ENCODE measurements at regions not wholly inside any gene's neighbourhood (a gene's known extent, or its start where the extent isn't known, plus 50 kb on each side); places are given as distances from the start of the nearest gene placed in this dataset.

- H3K4me1 ChIP-seq (ENCODE audit: insufficient read depth, low read length), result no peaks in the 10 kb centered on the region
- H3K4me3 ChIP-seq (ENCODE audit: low read length), result no peak overlapping the region
- H3K9me3 ChIP-seq (ENCODE audit: low read length), result no peaks in the 10 kb centered on the region
- H3K27me3 ChIP-seq (ENCODE audit: insufficient read depth, low read length), result no peaks in the 10 kb centered on the region
- H3K36me3 ChIP-seq (ENCODE audit: insufficient read depth, low read length), result no peaks in the 10 kb centered on the region
- H2AFZ ChIP-seq (ENCODE audit: low read depth, low read length), result no peak overlapping the region
These were observed 483.7 kb downstream of the ENC1 start for GRCh38 chr5:74156728-74157383.

GRCh38 chr5:74155501-74155900 is 485.0 kb downstream of the ENC1 start:
- H3K4me1 ChIP-seq (ENCODE audit: insufficient read depth, low read length), result no peaks in the 10 kb centered on the region
- H3K4me3 ChIP-seq (ENCODE audit: low read length), result no peak overlapping the region
- H2AFZ ChIP-seq (ENCODE audit: low read depth, low read length), result no peak overlapping the region
- no peaks in the 10 kb centered on the region for H3K36me3 ChIP-seq (ENCODE audit: insufficient read depth, low read length)
- no peaks in the 10 kb centered on the region for H3K27me3 ChIP-seq (ENCODE audit: insufficient read depth, low read length)
- no peaks in the 10 kb centered on the region for H3K9me3 ChIP-seq (ENCODE audit: low read length)

- Histone ChIP-seq H3K27me3 (ENCODE audit: insufficient read depth, low read length) (no peaks in the 10 kb centered on the region), H2AFZ (ENCODE audit: low read depth, low read length) (no peak overlapping the region), H3K4me1 (ENCODE audit: insufficient read depth, low read length) (no peaks in the 10 kb centered on the region), H3K9me3 (ENCODE audit: low read length) (no peaks in the 10 kb centered on the region), H3K36me3 (ENCODE audit: insufficient read depth, low read length) (no peaks in the 10 kb centered on the region), H3K4me3 (ENCODE audit: low read length) (no peak overlapping the region)
These were observed 486.0 kb downstream of the ENC1 start for GRCh38 chr5:74154526-74154925.

- Histone ChIP-seq H3K4me3 (ENCODE audit: low read length) (no peak overlapping the region), H3K36me3 (ENCODE audit: insufficient read depth, low read length) (no peaks in the 10 kb centered on the region), H3K27me3 (ENCODE audit: insufficient read depth, low read length) (no peaks in the 10 kb centered on the region), H2AFZ (ENCODE audit: low read depth, low read length) (no peak overlapping the region), H3K4me1 (ENCODE audit: insufficient read depth, low read length) (no peaks in the 10 kb centered on the region), H3K9me3 (ENCODE audit: low read length) (no peaks in the 10 kb centered on the region)
These were observed 487.2 kb downstream of the ENC1 start for GRCh38 chr5:74153255-74153790.

GRCh38 chr5:74152625-74153254 is 487.8 kb downstream of the ENC1 start:
- H3K9me3 ChIP-seq (ENCODE audit: low read length), result no peaks in the 10 kb centered on the region
- no peaks in the 10 kb centered on the region for H3K36me3 ChIP-seq (ENCODE audit: insufficient read depth, low read length)
- H3K4me3 ChIP-seq (ENCODE audit: low read length), result no peak overlapping the region

GRCh38 chr5:74152136-74152535 is 488.4 kb downstream of the ENC1 start:
- H3K4me1 ChIP-seq (ENCODE audit: insufficient read depth, low read length), result no peaks in the 10 kb centered on the region
- H3K9me3 ChIP-seq (ENCODE audit: low read length), result no peaks in the 10 kb centered on the region
- no peak overlapping the region for H2AFZ ChIP-seq (ENCODE audit: low read depth, low read length)
- no peaks in the 10 kb centered on the region for H3K36me3 ChIP-seq (ENCODE audit: insufficient read depth, low read length)
- no peak overlapping the region for H3K4me3 ChIP-seq (ENCODE audit: low read length)
- H3K27me3 ChIP-seq (ENCODE audit: insufficient read depth, low read length), result no peaks in the 10 kb centered on the region

More at GRCh38 chr5:74152625-74153254, 487.8 kb downstream of the ENC1 start:
- Histone ChIP-seq H3K27me3 (ENCODE audit: insufficient read depth, low read length) (no peaks in the 10 kb centered on the region), H2AFZ (ENCODE audit: low read depth, low read length) (no peak overlapping the region), H3K4me1 (ENCODE audit: insufficient read depth, low read length) (no peaks in the 10 kb centered on the region)

- Histone ChIP-seq H3K9me3 (ENCODE audit: low read length) (no peaks in the 10 kb centered on the region), H3K4me1 (ENCODE audit: insufficient read depth, low read length) (peaks cover 3% of the 10 kb centered on the region), H3K27me3 (ENCODE audit: insufficient read depth, low read length) (no peaks in the 10 kb centered on the region), H3K4me3 (ENCODE audit: low read length) (no peak overlapping the region), H3K36me3 (ENCODE audit: insufficient read depth, low read length) (no peaks in the 10 kb centered on the region), H2AFZ (ENCODE audit: low read depth, low read length) (no peak overlapping the region)
These were observed 491.1 kb downstream of the ENC1 start for GRCh38 chr5:74149395-74149794.

GRCh38 chr5:74148321-74148720 is 492.2 kb downstream of the ENC1 start:
- H3K4me1 ChIP-seq (ENCODE audit: insufficient read depth, low read length), result peaks cover 12% of the 10 kb centered on the region

GRCh38 chr5:74146796-74147195 is 493.7 kb downstream of the ENC1 start:
- no peak overlapping the region for H2AFZ ChIP-seq (ENCODE audit: low read depth, low read length)
- H3K4me3 ChIP-seq (ENCODE audit: low read length), result no peak overlapping the region
- H3K4me1 ChIP-seq (ENCODE audit: insufficient read depth, low read length), result peaks cover 14% of the 10 kb centered on the region
- H3K36me3 ChIP-seq (ENCODE audit: insufficient read depth, low read length), result no peaks in the 10 kb centered on the region
- no peaks in the 10 kb centered on the region for H3K9me3 ChIP-seq (ENCODE audit: low read length)
- H3K27me3 ChIP-seq (ENCODE audit: insufficient read depth, low read length), result no peaks in the 10 kb centered on the region

More at GRCh38 chr5:74148321-74148720, 492.2 kb downstream of the ENC1 start:
- H3K4me3 ChIP-seq (ENCODE audit: low read length), result no peak overlapping the region
- no peaks in the 10 kb centered on the region for H3K36me3 ChIP-seq (ENCODE audit: insufficient read depth, low read length)
- no peaks in the 10 kb centered on the region for H3K27me3 ChIP-seq (ENCODE audit: insufficient read depth, low read length)
- H2AFZ ChIP-seq (ENCODE audit: low read depth, low read length), result no peak overlapping the region
- no peaks in the 10 kb centered on the region for H3K9me3 ChIP-seq (ENCODE audit: low read length)

- Histone ChIP-seq H3K36me3 (ENCODE audit: insufficient read depth, low read length) (no peaks in the 10 kb centered on the region), H3K4me3 (ENCODE audit: low read length) (no peak overlapping the region), H2AFZ (ENCODE audit: low read depth, low read length) (no peak overlapping the region), H3K9me3 (ENCODE audit: low read length) (no peaks in the 10 kb centered on the region), H3K4me1 (ENCODE audit: insufficient read depth, low read length) (peaks cover 14% of the 10 kb centered on the region), H3K27me3 (ENCODE audit: insufficient read depth, low read length) (no peaks in the 10 kb centered on the region)
These were observed 494.6 kb downstream of the ENC1 start for GRCh38 chr5:74145951-74146350.

GRCh38 chr5:74143721-74144330 is 496.7 kb downstream of the ENC1 start:
- H3K27me3 ChIP-seq (ENCODE audit: insufficient read depth, low read length), result no peaks in the 10 kb centered on the region
- H3K36me3 ChIP-seq (ENCODE audit: insufficient read depth, low read length), result no peaks in the 10 kb centered on the region
- no peak overlapping the region for H2AFZ ChIP-seq (ENCODE audit: low read depth, low read length)
- H3K9me3 ChIP-seq (ENCODE audit: low read length), result no peaks in the 10 kb centered on the region
- H3K4me3 ChIP-seq (ENCODE audit: low read length), result no peak overlapping the region
- H3K4me1 ChIP-seq (ENCODE audit: insufficient read depth, low read length), result peaks cover 14% of the 10 kb centered on the region

GRCh38 chr5:74143151-74143550 is 497.4 kb downstream of the ENC1 start:
- Histone ChIP-seq H2AFZ (ENCODE audit: low read depth, low read length) (no peak overlapping the region), H3K4me3 (ENCODE audit: low read length) (no peak overlapping the region), H3K27me3 (ENCODE audit: insufficient read depth, low read length) (no peaks in the 10 kb centered on the region), H3K4me1 (ENCODE audit: insufficient read depth, low read length) (peaks cover 14% of the 10 kb centered on the region), H3K9me3 (ENCODE audit: low read length) (no peaks in the 10 kb centered on the region), H3K36me3 (ENCODE audit: insufficient read depth, low read length) (no peaks in the 10 kb centered on the region)

- Histone ChIP-seq H2AFZ (ENCODE audit: low read depth, low read length) (no peak overlapping the region), H3K4me1 (ENCODE audit: insufficient read depth, low read length) (peaks cover 14% of the 10 kb centered on the region), H3K4me3 (ENCODE audit: low read length) (no peak overlapping the region), H3K9me3 (ENCODE audit: low read length) (no peaks in the 10 kb centered on the region), H3K27me3 (ENCODE audit: insufficient read depth, low read length) (no peaks in the 10 kb centered on the region), H3K36me3 (ENCODE audit: insufficient read depth, low read length) (no peaks in the 10 kb centered on the region)
These were observed 499.5 kb downstream of the ENC1 start for GRCh38 chr5:74141053-74141452.

All from neuron (in vitro differentiated cells).